ENCODE measurements at regions not wholly inside any gene's neighbourhood (a gene's known extent, or its start where the extent isn't known, plus 50 kb on each side); places are given as distances from the start of the nearest gene placed in this dataset.

DNA sequence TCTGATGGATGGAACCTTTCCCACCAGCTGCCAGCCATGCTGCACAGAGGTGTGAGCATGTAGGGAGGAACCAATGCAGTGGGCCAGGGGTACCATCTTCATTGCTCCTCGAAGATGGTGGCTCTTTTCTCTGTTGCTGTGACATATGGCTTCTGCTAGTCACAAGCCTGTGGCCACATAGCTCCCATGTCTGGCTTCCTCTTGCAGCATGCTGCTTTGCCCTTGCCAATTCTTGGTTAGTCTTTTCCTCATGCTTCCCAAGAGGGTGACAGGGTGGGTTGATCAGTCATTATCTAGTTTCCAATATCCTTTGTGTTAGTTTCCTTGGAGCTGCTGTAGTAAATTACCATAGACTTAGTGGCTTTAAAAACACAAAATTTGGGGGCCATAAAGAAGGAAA, 123.4 kb downstream of the ETS2 start:
- TF ChIP-seq, protein P1, sequence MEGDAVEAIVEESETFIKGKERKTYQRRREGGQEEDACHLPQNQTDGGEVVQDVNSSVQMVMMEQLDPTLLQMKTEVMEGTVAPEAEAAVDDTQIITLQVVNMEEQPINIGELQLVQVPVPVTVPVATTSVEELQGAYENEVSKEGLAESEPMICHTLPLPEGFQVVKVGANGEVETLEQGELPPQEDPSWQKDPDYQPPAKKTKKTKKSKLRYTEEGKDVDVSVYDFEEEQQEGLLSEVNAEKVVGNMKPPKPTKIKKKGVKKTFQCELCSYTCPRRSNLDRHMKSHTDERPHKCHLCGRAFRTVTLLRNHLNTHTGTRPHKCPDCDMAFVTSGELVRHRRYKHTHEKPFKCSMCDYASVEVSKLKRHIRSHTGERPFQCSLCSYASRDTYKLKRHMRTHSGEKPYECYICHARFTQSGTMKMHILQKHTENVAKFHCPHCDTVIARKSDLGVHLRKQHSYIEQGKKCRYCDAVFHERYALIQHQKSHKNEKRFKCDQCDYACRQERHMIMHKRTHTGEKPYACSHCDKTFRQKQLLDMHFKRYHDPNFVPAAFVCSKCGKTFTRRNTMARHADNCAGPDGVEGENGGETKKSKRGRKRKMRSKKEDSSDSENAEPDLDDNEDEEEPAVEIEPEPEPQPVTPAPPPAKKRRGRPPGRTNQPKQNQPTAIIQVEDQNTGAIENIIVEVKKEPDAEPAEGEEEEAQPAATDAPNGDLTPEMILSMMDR (IDR thresholded peaks at IDR 0.05), result no peak
- TF ChIP-seq POLR2A (IDR thresholded peaks at IDR 0.05), result no peak
